Breast epithelium (tissue), 4 donors: ENCODE measurements at regions not wholly inside any gene's neighbourhood (a gene's known extent, or its start where the extent isn't known, plus 50 kb on each side); places are given as distances from the start of the nearest gene placed in this dataset.

ENCODE experiments used
- DNase-seq, 2 donors: peaks; one replicate each; pipeline ENCODE4 v3.0.0-alpha.2; 2019; ENCODE audit warnings: low spot score in 2 of 2
- H3K27ac ChIP-seq, 2 donors: fragments of 200-600 bp; sonication (generic) in 1 of 2; one replicate each; pipeline ENCODE4 v1.5.1; 2016 to 2019; ENCODE audit warnings: mild to moderate bottlenecking in 1 of 2
- H3K27me3 ChIP-seq, 2 donors: fragments of 200-600 bp; sonication (generic) in 1 of 2; one replicate each; pipeline versions ENCODE4 v1.5.1 to v1.6.0; 2017 to 2019; ENCODE audit warnings: control low read depth in 1 of 2, mild to moderate bottlenecking in 1 of 2
- H3K36me3 ChIP-seq: fragments of 200-600 bp; one replicate; pipeline ENCODE4 v1.5.1; 2019
- H3K4me1 ChIP-seq, 2 donors: fragments of 200-600 bp; sonication (generic); one replicate each; pipeline ENCODE4 v1.5.1; 2016 to 2019; ENCODE audit warnings: control low read depth in 1 of 2
- H3K4me3 ChIP-seq, 3 donors: fragments of 200-600 bp; sonication (generic); 1 replicate in 2 of 3; 2 replicates in 1 of 3; pipeline ENCODE4 v1.5.1; 2016 to 2019; ENCODE audit warnings: mild to moderate bottlenecking in 3 of 3, moderate library complexity in 2 of 3
- H3K9me3 ChIP-seq, 2 donors: fragments of 200-600 bp; sonication (generic) in 1 of 2; one replicate each; pipeline ENCODE4 v1.5.1; 2016 to 2019; ENCODE audit warnings: control low read depth in 1 of 2
- POLR2A ChIP-seq: fragments of 450-650 bp; IDR thresholded peaks from one replicate; pipeline ENCODE4 v1.6.1; 2016; ENCODE audit warnings: antibody characterized with exemption, mild to moderate bottlenecking, moderate library complexity
- POLR2AphosphoS5 ChIP-seq, 3 donors: sonication (generic); formaldehyde crosslinking; IDR thresholded peaks; one replicate each; pipeline ENCODE4 v1.6.1; 2017; ENCODE audit warnings: antibody characterized with exemption in 3 of 3
- intact Hi-C: fragments of 100-400 bp; cut with DNase I; formaldehyde crosslinking; loops from one replicate; pipeline ENCODE4 v1.15.1; 2023; ENCODE audit warnings: low total_unique reads
- TF ChIP-seq, protein P1 (sequence below), 3 donors: fragments of 450-650 bp; IDR thresholded peaks; one replicate each; pipeline ENCODE4 v1.5.1; 2016 to 2017; ENCODE audit warnings: antibody characterized with exemption in 3 of 3, mild to moderate bottlenecking in 3 of 3, moderate library complexity in 3 of 3

DNA sequence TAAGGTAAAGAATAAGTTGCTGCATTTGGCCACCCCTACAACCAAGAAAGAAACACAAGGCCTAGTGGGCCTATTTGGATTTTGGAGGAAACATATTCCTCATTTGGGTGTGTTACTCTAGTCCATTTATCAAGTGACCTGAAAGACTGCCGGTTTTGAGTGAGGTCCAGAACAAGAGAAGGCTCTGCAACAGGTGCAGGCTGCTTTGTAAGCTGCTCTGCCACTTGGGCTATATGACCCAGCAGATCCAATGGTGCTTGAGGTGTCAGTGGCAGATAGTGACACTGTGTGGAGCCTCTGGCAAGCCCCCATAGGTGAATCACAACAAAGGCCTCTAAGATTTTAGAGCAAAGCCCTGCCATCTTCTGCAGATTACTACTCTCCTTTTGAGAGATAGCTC is 491.3 kb downstream of the TAFA4 start:
- H3K9me3 ChIP-seq: no peaks in the 10 kb centered on the region
- intact Hi-C loops: no loop called here
- H3K27me3 ChIP-seq: no peaks in the 10 kb centered on the region
- no peaks in the 10 kb centered on the region for H3K4me1 ChIP-seq
- TF ChIP-seq, protein P1, sequence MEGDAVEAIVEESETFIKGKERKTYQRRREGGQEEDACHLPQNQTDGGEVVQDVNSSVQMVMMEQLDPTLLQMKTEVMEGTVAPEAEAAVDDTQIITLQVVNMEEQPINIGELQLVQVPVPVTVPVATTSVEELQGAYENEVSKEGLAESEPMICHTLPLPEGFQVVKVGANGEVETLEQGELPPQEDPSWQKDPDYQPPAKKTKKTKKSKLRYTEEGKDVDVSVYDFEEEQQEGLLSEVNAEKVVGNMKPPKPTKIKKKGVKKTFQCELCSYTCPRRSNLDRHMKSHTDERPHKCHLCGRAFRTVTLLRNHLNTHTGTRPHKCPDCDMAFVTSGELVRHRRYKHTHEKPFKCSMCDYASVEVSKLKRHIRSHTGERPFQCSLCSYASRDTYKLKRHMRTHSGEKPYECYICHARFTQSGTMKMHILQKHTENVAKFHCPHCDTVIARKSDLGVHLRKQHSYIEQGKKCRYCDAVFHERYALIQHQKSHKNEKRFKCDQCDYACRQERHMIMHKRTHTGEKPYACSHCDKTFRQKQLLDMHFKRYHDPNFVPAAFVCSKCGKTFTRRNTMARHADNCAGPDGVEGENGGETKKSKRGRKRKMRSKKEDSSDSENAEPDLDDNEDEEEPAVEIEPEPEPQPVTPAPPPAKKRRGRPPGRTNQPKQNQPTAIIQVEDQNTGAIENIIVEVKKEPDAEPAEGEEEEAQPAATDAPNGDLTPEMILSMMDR (IDR thresholded peaks at IDR 0.05): no peak
- no peak for TF ChIP-seq POLR2A
- no peak for TF ChIP-seq POLR2AphosphoS5 (IDR thresholded peaks at IDR 0.05)
- H3K4me3 ChIP-seq: no peak overlapping the region
- DNase-seq: no peak
- H3K27ac ChIP-seq: no peak overlapping the region
- no peaks in the 10 kb centered on the region for H3K36me3 ChIP-seq

DNA sequence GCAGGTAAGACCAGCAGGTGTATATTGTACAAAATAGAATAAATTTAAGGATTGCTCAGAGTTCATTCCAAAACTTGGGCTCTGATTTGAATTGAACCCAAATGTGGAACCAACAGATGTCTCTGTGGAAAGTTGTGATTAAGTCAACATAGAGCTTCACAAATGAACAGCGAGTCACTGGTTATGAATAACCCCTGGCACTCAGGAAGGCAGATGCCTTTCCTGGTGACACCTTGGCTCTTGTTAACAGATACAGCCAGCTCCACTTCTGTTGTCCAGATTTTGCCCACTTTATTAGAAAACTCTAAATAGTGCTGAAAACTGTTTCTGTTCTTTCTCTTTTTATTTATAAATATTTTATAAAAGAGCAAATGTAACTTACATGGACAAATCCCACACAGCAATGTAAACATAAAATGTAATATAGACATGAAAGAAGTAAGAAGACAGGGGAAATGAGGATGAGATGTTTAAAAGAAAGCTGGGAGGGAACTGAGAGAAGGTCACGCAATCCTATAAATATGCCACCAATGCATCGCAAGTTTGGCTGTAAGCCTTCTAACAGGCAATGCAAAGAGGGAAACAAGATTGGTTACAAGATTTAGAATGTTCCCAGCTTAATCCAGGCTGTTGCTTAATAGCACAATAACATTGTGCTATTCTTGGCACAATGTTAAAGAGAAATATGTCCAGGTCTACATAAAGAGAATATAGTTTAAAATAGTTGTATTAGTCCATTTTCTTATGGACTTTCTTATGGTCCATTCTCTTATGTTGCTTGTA is 495.5 kb downstream of the TAFA4 start:
- no peaks in the 10 kb centered on the region for H3K27me3 ChIP-seq
- no peak overlapping the region for H3K27ac ChIP-seq
- TF ChIP-seq POLR2A (no peak), POLR2AphosphoS5 (IDR thresholded peaks at IDR 0.05) (no peak)
- TF ChIP-seq, protein P1 (IDR thresholded peaks at IDR 0.05): no peak
- no peaks in the 10 kb centered on the region for H3K36me3 ChIP-seq
- no peak overlapping the region for H3K4me3 ChIP-seq
- H3K9me3 ChIP-seq: no peaks in the 10 kb centered on the region
- no peaks in the 10 kb centered on the region for H3K4me1 ChIP-seq
- DNase-seq: no peak
- intact Hi-C loops: no loop called here

DNA sequence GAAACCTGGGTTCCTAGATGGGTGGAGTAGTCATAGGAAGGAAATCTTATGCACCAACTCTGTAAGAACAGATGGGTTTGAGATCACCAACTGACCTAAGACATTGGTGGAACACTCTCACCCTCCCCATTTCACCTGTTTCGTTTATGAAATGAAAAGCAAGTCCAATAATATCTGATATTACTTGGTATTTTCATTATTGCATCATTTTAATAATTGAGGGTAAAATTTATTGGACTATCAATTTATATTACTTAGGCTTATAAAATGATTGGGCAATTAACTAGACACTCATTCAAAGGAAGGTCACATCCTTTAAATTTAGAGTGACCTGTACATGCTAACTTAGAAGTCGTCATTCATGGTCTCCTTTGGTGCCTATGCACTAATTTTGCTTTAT is 503.9 kb downstream of the TAFA4 start:
- Histone ChIP-seq H3K27me3 (no peaks in the 10 kb centered on the region), H3K4me3 (no peak overlapping the region), H3K36me3 (no peaks in the 10 kb centered on the region), H3K4me1 (no peaks in the 10 kb centered on the region), H3K9me3 (no peaks in the 10 kb centered on the region), H3K27ac (no peak overlapping the region)
- intact Hi-C loops: no loop called here
- DNase-seq: no peak
- TF ChIP-seq, protein P1 (IDR thresholded peaks at IDR 0.05): no peak
- TF ChIP-seq POLR2A: no peak
- no peak for TF ChIP-seq POLR2AphosphoS5 (IDR thresholded peaks at IDR 0.05)

DNA sequence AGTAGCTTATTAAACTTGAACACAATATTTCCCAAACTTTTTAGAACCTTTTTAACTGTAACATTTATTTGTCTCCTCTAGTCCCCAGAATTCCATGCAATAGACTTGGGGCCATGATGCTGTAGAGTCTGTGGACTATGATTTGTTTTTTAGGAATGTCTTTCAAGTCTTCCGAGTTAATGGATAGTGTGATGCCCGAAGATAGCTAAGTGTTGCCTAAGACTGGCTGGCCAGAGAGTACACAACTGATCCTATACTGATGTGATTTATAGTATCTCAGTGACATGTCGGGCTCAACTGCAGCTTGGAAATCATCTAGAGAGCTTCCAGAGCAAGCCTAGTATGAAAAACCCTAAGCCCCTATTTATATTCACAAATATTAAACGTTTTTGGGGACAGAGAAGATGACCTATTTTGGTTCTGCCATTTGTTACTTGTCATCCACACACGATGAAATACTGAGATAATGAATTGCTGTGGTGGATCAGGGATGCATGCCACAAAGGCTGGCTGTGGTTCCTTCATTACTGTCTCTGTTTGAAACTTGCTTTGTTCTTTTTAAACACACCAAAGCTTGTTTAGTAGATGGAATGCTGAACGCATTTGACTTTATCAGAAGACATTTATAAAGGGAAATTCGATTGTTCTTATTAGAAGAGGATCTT is 507.4 kb downstream of the TAFA4 start:
- TF ChIP-seq, protein P1 (IDR thresholded peaks at IDR 0.05): no peak
- TF ChIP-seq POLR2AphosphoS5 (IDR thresholded peaks at IDR 0.05) (no peak), POLR2A (no peak)
- Histone ChIP-seq H3K4me3 (no peak overlapping the region), H3K27ac (no peak overlapping the region), H3K27me3 (no peaks in the 10 kb centered on the region), H3K9me3 (no peaks in the 10 kb centered on the region), H3K4me1 (no peaks in the 10 kb centered on the region), H3K36me3 (no peaks in the 10 kb centered on the region)
- intact Hi-C loops: no loop called here
- DNase-seq: no peak

DNA sequence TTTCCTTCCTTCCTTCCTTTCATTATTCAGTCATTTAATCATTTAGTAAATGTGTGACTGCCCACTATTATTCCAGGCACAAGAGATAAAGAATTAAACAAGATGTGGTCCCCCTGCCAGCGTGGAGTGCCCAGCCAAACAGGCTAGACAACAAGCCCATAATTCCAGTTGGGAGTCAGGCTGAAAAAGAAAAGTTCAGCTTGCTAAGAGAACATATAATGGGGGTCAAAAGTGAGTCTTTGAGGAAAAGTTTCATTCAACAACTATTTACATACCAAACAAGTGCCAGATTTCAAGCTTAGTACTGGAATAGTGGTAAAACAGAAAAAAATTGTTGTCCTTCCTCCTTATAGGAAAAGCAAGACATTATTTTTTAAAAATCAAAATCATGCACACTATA is 523.7 kb downstream of the TAFA4 start:
- H3K9me3 ChIP-seq: no peaks in the 10 kb centered on the region
- intact Hi-C loops: no loop called here
- no peak for TF ChIP-seq POLR2AphosphoS5 (IDR thresholded peaks at IDR 0.05)
- TF ChIP-seq POLR2A: no peak
- TF ChIP-seq, protein P1 (IDR thresholded peaks at IDR 0.05): no peak
- H3K27me3 ChIP-seq: no peaks in the 10 kb centered on the region
- DNase-seq: no peak
- H3K4me3 ChIP-seq: no peak overlapping the region
- no peak overlapping the region for H3K27ac ChIP-seq
- H3K36me3 ChIP-seq: no peaks in the 10 kb centered on the region
- H3K4me1 ChIP-seq: no peaks in the 10 kb centered on the region
